OCI-LY7 (cell line): ENCODE measurements at regions not wholly inside any gene's neighbourhood (a gene's known extent, or its start where the extent isn't known, plus 50 kb on each side); places are given as distances from the start of the nearest gene placed in this dataset.

ENCODE experiments used
- BruUV-seq: library from RNA; stranded (reverse); fragments of 400-500 nt; replicated peaks from 2 replicates; lab custom pipeline; 2021; lab: Mats Ljungman, UMichigan
- CTCF ChIA-PET: fragments of 300-600 bp; sonication (Branson Sonifier 250); formaldehyde crosslinking; loops from one replicate; lab custom pipeline; 2022; ENCODE audit warnings: antibody characterized with exemption; ENCODE audit not compliant: unreplicated experiment; lab: Charles Lee
- POLR2A ChIA-PET: fragments of 300-600 bp; sonication (Branson Sonifier 250); formaldehyde crosslinking; loops from one replicate; lab custom pipeline; 2022; ENCODE audit warnings: antibody characterized with exemption; lab: Charles Lee
- DNase-seq: peaks from one replicate; pipeline ENCODE4 v3.0.0-alpha.2; 2015; ENCODE audit warnings: low spot score
- H2AFZ ChIP-seq: fragments of 200-600 bp; sonication (generic), shearing (Covaris generic); 2 replicates; pipeline ENCODE4 v1.6.1; 2014; ENCODE audit warnings: mild to moderate bottlenecking, antibody characterized with exemption, low read length, moderate library complexity
- H3K27ac ChIP-seq: fragments of 200-600 bp; sonication (generic); 2 replicates; pipeline ENCODE4 v1.5.1; 2014; ENCODE audit warnings: mixed run types, low read depth, mild to moderate bottlenecking, moderate library complexity, low read length, inconsistent platforms; ENCODE audit not compliant: poor library complexity, severe bottlenecking
- H3K36me3 ChIP-seq: fragments of 200-600 bp; sonication (generic); 2 replicates; pipeline ENCODE4 v1.6.1; 2014; ENCODE audit warnings: mild to moderate bottlenecking, antibody characterized with exemption, low read length, moderate library complexity, mixed read lengths; ENCODE audit not compliant: insufficient read depth
- H3K4me1 ChIP-seq: fragments of 200-600 bp; sonication (generic); 2 replicates; pipeline ENCODE4 v1.5.1; 2014; ENCODE audit warnings: mild to moderate bottlenecking, low read length; ENCODE audit not compliant: insufficient read depth, poor library complexity, severe bottlenecking
- H3K4me2 ChIP-seq: fragments of 200-600 bp; sonication (generic); 2 replicates; pipeline ENCODE4 v1.6.1; 2014; ENCODE audit warnings: mild to moderate bottlenecking, low read length
- H3K4me3 ChIP-seq: fragments of 200-600 bp; sonication (generic); 2 replicates; pipeline ENCODE4 v1.5.1; 2014; ENCODE audit warnings: mild to moderate bottlenecking, low read depth, low read length; ENCODE audit not compliant: poor library complexity, severe bottlenecking
- H3K79me2 ChIP-seq: fragments of 200-600 bp; sonication (generic); 2 replicates; pipeline ENCODE4 v1.6.1; 2016; ENCODE audit warnings: low read depth, mild to moderate bottlenecking, low read length, moderate library complexity, mixed read lengths; ENCODE audit not compliant: insufficient read depth
- H3K9me2 ChIP-seq: fragments of 200-600 bp; sonication (generic); 2 replicates; pipeline ENCODE4 v1.6.1; 2016; ENCODE audit warnings: mild to moderate bottlenecking, low read length, mixed read lengths; ENCODE audit not compliant: insufficient read depth
- H3K9me3 ChIP-seq: fragments of 200-600 bp; sonication (generic); 2 replicates; pipeline ENCODE4 v1.6.1; 2014; ENCODE audit warnings: mild to moderate bottlenecking, mixed run types, low read length, mixed read lengths
- H4K20me1 ChIP-seq: fragments of 200-600 bp; sonication (generic); 2 replicates; pipeline ENCODE4 v1.6.1; 2014; ENCODE audit warnings: mild to moderate bottlenecking, antibody characterized with exemption, low read length, moderate library complexity, mixed read lengths; ENCODE audit not compliant: insufficient read depth
- EZH2phosphoT487 ChIP-seq: fragments of 200-600 bp; sonication (generic); IDR thresholded peaks from 2 replicates; pipeline ENCODE4 v1.6.1; 2018; ENCODE audit warnings: low read depth, borderline replicate concordance, mild to moderate bottlenecking, mixed run types, antibody characterized with exemption, low read length, moderate library complexity, mixed read lengths
- intact Hi-C: fragments of 100-400 bp; cut with micrococcal nuclease; formaldehyde crosslinking; loops from one replicate; pipeline ENCODE4 v1.10.0; 2022; ENCODE audit not compliant: unreplicated experiment
- TF ChIP-seq, protein P1 (sequence below): fragments of 200-600 bp; sonication (generic); conservative IDR thresholded peaks from 2 replicates; pipeline ENCODE4 v1.5.1; 2014; ENCODE audit warnings: mild to moderate bottlenecking, antibody characterized with exemption, low read length, moderate library complexity, mixed read lengths

- no peaks in the 10 kb centered on the region for H3K36me3 ChIP-seq
- H3K9me3 ChIP-seq: no peaks in the 10 kb centered on the region
- H3K4me2 ChIP-seq: no peak overlapping the region
- ChIA-PET CTCF (no interaction called here), POLR2A (no interaction called here)
- BruUV-seq: no TSS peak
- no peaks in the 10 kb centered on the region for H3K4me1 ChIP-seq
- H3K9me2 ChIP-seq: no peaks in the 10 kb centered on the region
- no peaks in the 10 kb centered on the region for H4K20me1 ChIP-seq
- H3K79me2 ChIP-seq: no peaks in the 10 kb centered on the region
- no peak for DNase-seq
- TF ChIP-seq, protein P1, sequence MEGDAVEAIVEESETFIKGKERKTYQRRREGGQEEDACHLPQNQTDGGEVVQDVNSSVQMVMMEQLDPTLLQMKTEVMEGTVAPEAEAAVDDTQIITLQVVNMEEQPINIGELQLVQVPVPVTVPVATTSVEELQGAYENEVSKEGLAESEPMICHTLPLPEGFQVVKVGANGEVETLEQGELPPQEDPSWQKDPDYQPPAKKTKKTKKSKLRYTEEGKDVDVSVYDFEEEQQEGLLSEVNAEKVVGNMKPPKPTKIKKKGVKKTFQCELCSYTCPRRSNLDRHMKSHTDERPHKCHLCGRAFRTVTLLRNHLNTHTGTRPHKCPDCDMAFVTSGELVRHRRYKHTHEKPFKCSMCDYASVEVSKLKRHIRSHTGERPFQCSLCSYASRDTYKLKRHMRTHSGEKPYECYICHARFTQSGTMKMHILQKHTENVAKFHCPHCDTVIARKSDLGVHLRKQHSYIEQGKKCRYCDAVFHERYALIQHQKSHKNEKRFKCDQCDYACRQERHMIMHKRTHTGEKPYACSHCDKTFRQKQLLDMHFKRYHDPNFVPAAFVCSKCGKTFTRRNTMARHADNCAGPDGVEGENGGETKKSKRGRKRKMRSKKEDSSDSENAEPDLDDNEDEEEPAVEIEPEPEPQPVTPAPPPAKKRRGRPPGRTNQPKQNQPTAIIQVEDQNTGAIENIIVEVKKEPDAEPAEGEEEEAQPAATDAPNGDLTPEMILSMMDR: 0 out of 2 replicates have a peak, but pooled peaks have one; percentile 13
- TF ChIP-seq EZH2phosphoT487: no peak
- H3K4me3 ChIP-seq: no peak overlapping the region
- H2AFZ ChIP-seq: no peak overlapping the region
- intact Hi-C loops: no loop called here
- no peak overlapping the region for H3K27ac ChIP-seq
These were observed 372.1 kb upstream of the MKI67 start for GRCh38 chr10:128498378-128498730.

- no peaks in the 10 kb centered on the region for H4K20me1 ChIP-seq
- H3K36me3 ChIP-seq: no peaks in the 10 kb centered on the region
- no peak overlapping the region for H3K4me3 ChIP-seq
- H3K4me2 ChIP-seq: no peak overlapping the region
- intact Hi-C loops: no loop called here
- H2AFZ ChIP-seq: no peak overlapping the region
- no peaks in the 10 kb centered on the region for H3K4me1 ChIP-seq
- H3K9me2 ChIP-seq: no peaks in the 10 kb centered on the region
- no peaks in the 10 kb centered on the region for H3K9me3 ChIP-seq
- ChIA-PET POLR2A (no interaction called here), CTCF (interaction anchor here (0.5 kb wide), 1 partner anchor 115 kb away, joined by 3 read pairs; no protein-coding TSS in a partner anchor)
- no peak overlapping the region for H3K27ac ChIP-seq
- no TSS peak for BruUV-seq
- TF ChIP-seq, protein P1: no peak
- no peak for TF ChIP-seq EZH2phosphoT487
- no peaks in the 10 kb centered on the region for H3K79me2 ChIP-seq
- DNase-seq: no peak
These were observed 372.5 kb upstream of the MKI67 start for GRCh38 chr10:128498746-128499145.

DNA sequence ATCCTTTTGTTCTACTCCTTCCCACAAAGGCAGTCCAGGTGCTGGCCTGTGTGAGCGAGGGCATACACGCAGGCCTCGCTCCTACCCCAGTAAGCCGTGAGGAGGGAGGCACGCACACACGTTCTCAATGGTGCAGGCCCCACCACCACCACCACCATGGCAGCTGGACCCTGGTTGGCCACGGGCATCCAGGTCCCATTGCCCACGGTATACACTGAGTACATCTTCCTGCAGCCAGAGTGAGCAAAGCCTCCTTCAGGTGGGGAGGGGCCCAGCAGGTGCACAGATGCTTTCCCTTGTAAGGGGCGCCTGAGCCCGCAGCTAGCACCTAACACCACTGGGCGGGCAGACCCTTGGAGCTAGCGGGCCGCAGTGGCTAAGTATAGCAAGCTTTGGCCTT lies 373.3 kb upstream of the MKI67 start:
- Histone ChIP-seq H4K20me1 (no peaks in the 10 kb centered on the region), H2AFZ (no peak overlapping the region), H3K36me3 (no peaks in the 10 kb centered on the region), H3K4me1 (no peaks in the 10 kb centered on the region), H3K9me2 (no peaks in the 10 kb centered on the region), H3K79me2 (no peaks in the 10 kb centered on the region), H3K4me2 (no peak overlapping the region), H3K27ac (no peak overlapping the region), H3K9me3 (no peaks in the 10 kb centered on the region), H3K4me3 (no peak overlapping the region)
- no TSS peak for BruUV-seq
- ChIA-PET CTCF (no interaction called here), POLR2A (no interaction called here)
- TF ChIP-seq, protein P1: no peak
- no peak for TF ChIP-seq EZH2phosphoT487
- intact Hi-C loops: no loop called here
- DNase-seq: no peak
